OCI-LY1 (cell line): ENCODE measurements at regions not wholly inside any gene's neighbourhood (a gene's known extent, or its start where the extent isn't known, plus 50 kb on each side); places are given as distances from the start of the nearest gene placed in this dataset.

Experiments
- EZH2 ChIP-seq: fragments of 200-600 bp; sonication (generic), shearing (Covaris generic); IDR thresholded peaks from 2 replicates; pipeline ENCODE4 v1.8.0; 2017; ENCODE audit warnings: borderline replicate concordance, mixed run types, mild to moderate bottlenecking, antibody characterized with exemption, low read length, moderate library complexity, mixed read lengths
- TF ChIP-seq, protein P1 (sequence below): fragments of 200-600 bp; sonication (generic), shearing (Covaris generic); IDR thresholded peaks from 2 replicates; pipeline ENCODE4 v1.5.1; 2017; ENCODE audit warnings: mild to moderate bottlenecking, antibody characterized with exemption, low read length, moderate library complexity, mixed read lengths

DNA sequence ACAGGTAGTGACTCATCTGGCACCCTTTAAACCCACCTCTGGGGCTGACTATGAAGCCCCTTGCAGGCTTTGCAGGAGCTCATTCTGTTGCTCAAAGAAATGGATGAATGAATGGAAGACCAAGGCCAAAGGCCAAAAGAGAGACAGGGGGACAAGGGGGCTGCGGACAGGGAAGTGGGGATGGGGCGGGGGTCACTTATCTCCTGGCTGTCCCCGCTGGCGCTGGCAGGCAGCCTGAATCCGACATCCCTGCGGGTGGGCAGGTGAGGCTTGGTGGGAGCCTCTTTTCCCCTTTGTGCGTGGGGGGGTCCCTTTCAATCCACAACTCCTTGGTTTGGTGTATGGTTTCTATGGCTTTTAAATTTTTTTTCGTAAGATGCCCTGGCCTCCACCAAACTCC is 239.6 kb upstream of the C1orf174 start:
- TF ChIP-seq, protein P1, sequence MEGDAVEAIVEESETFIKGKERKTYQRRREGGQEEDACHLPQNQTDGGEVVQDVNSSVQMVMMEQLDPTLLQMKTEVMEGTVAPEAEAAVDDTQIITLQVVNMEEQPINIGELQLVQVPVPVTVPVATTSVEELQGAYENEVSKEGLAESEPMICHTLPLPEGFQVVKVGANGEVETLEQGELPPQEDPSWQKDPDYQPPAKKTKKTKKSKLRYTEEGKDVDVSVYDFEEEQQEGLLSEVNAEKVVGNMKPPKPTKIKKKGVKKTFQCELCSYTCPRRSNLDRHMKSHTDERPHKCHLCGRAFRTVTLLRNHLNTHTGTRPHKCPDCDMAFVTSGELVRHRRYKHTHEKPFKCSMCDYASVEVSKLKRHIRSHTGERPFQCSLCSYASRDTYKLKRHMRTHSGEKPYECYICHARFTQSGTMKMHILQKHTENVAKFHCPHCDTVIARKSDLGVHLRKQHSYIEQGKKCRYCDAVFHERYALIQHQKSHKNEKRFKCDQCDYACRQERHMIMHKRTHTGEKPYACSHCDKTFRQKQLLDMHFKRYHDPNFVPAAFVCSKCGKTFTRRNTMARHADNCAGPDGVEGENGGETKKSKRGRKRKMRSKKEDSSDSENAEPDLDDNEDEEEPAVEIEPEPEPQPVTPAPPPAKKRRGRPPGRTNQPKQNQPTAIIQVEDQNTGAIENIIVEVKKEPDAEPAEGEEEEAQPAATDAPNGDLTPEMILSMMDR: no peak
- TF ChIP-seq EZH2: no peak
